MM.1S (cell line): ENCODE measurements at regions not wholly inside any gene's neighbourhood (a gene's known extent, or its start where the extent isn't known, plus 50 kb on each side); places are given as distances from the start of the nearest gene placed in this dataset.

Experiments used
- EZH2phosphoT487 ChIP-seq: fragments of 300-600 bp; sonication (generic); IDR thresholded peaks from 2 replicates; pipeline ENCODE4 v1.6.1; 2018; ENCODE audit warnings: antibody characterized with exemption, low read length
- TF ChIP-seq, protein P1 (sequence below): fragments of 300-600 bp; sonication (generic); IDR thresholded peaks from 2 replicates; pipeline ENCODE4 v1.5.1; 2016; ENCODE audit warnings: antibody characterized with exemption, low read length, mixed read lengths

DNA sequence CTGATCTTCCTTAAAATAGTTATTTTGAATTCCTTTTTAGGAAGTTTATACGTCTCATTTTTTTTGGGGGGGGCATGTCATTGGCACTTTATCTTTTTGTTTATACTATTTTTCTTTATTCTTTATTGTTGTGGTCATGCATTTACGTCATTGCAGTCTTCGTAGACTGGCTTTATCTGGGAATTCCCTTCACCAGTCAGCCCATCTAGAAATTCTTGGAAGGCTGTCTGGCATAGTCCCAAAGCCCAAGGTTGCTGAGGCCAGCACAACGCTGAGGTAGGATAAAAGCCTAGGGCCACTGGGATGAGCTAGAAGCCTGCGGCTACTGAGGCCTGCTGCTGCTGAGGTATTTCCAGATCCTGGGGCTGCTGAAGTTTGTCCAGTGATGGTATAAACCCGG, 121.5 kb downstream of the ISOC1 start:
- TF ChIP-seq, protein P1, sequence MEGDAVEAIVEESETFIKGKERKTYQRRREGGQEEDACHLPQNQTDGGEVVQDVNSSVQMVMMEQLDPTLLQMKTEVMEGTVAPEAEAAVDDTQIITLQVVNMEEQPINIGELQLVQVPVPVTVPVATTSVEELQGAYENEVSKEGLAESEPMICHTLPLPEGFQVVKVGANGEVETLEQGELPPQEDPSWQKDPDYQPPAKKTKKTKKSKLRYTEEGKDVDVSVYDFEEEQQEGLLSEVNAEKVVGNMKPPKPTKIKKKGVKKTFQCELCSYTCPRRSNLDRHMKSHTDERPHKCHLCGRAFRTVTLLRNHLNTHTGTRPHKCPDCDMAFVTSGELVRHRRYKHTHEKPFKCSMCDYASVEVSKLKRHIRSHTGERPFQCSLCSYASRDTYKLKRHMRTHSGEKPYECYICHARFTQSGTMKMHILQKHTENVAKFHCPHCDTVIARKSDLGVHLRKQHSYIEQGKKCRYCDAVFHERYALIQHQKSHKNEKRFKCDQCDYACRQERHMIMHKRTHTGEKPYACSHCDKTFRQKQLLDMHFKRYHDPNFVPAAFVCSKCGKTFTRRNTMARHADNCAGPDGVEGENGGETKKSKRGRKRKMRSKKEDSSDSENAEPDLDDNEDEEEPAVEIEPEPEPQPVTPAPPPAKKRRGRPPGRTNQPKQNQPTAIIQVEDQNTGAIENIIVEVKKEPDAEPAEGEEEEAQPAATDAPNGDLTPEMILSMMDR = no peak
- TF ChIP-seq EZH2phosphoT487 = no peak
